Endothelial cell of umbilical vein (primary cell): ENCODE measurements at regions not wholly inside any gene's neighbourhood (a gene's known extent, or its start where the extent isn't known, plus 50 kb on each side); places are given as distances from the start of the nearest gene placed in this dataset.

ENCODE experiments used
- BruUV-seq: library from RNA; stranded (reverse); fragments of 400-500 nt; replicated peaks from 2 replicates; lab custom pipeline; 2021; lab: Mats Ljungman, UMichigan
- CTCF ChIA-PET: fragments of 300-600, 350-600 bp; sonication (Branson Sonifier 250); formaldehyde crosslinking; loops from one replicate; lab custom pipeline; 2021; ENCODE audit warnings: antibody characterized with exemption, inconsistent platforms; lab: Charles Lee
- POLR2A ChIA-PET: fragments of 300-600, 350-600 bp; sonication (Branson Sonifier 250); formaldehyde crosslinking; loops from one replicate; lab custom pipeline; 2021; ENCODE audit warnings: antibody characterized with exemption, inconsistent platforms; lab: Charles Lee
- DNase-seq: peaks from one replicate; pipeline ENCODE4 v3.0.0-alpha.2; 2011; ENCODE audit warnings: low read depth, low spot score
- FAIRE-seq: peaks from 2 replicates; lab custom pipeline; 2011; peaks lifted over from hg19 to GRCh38; lab: Jason Lieb, UNC
- H2AFZ ChIP-seq: 2 replicates; pipeline ENCODE4 v1.6.0; 2012; ENCODE audit warnings: low read depth, low read length, control low read depth, inconsistent platforms
- H3K27ac ChIP-seq: 2 replicates; pipeline ENCODE4 v1.5.1; 2011; ENCODE audit warnings: low read depth, mild to moderate bottlenecking, control low read depth, low read length, moderate library complexity; ENCODE audit not compliant: insufficient read depth
- H3K27me3 ChIP-seq, 2 experiments: 2 replicates each; pipeline versions ENCODE4 v1.6.0 to v1.6.1; 2011; ENCODE audit warnings: low read length in 2 of 2, mixed read lengths in 1 of 2; ENCODE audit not compliant: control insufficient read depth in 2 of 2, insufficient read depth in 2 of 2
- H3K36me3 ChIP-seq, 2 experiments: 2 replicates in 1 of 2; 3 replicates in 1 of 2; pipeline ENCODE4 v1.5.1; 2011; ENCODE audit warnings: low read length in 2 of 2, mild to moderate bottlenecking in 1 of 2, moderate library complexity in 1 of 2; ENCODE audit not compliant: control insufficient read depth in 2 of 2, insufficient read depth in 2 of 2; ENCODE audit errors: extremely low read depth in 1 of 2
- H3K4me1 ChIP-seq: 3 replicates; pipeline ENCODE4 v1.5.1; 2011; ENCODE audit warnings: mild to moderate bottlenecking, low read length; ENCODE audit not compliant: control insufficient read depth, insufficient read depth; ENCODE audit errors: extremely low read depth
- H3K4me2 ChIP-seq: 2 replicates; pipeline ENCODE4 v1.6.1; 2011; ENCODE audit warnings: low read length, control low read depth, mixed read lengths; ENCODE audit not compliant: insufficient read depth
- H3K4me3 ChIP-seq, 3 experiments: fragments of 200-600 bp in 1 of 3; sonication (generic), shearing (Covaris generic) in 1 of 3; replicated peaks in 1 of 3; 2 replicates each; pipeline ENCODE4 v1.5.1; 2011 to 2016; ENCODE audit warnings: control low read depth in 3 of 3, low read length in 3 of 3, mild to moderate bottlenecking in 2 of 3, inconsistent platforms in 1 of 3, low read depth in 1 of 3, moderate library complexity in 1 of 3; ENCODE audit not compliant: insufficient read depth in 1 of 3
- H3K79me2 ChIP-seq: 2 replicates; pipeline ENCODE4 v1.6.0; 2012; ENCODE audit warnings: low read length, inconsistent platforms; ENCODE audit not compliant: control insufficient read depth, insufficient read depth
- H3K9ac ChIP-seq: replicated peaks from 2 replicates; pipeline ENCODE3; 2011; ENCODE audit warnings: low read length, control low read depth; ENCODE audit not compliant: insufficient read depth; ENCODE audit errors: extremely low read depth
- H3K9me1 ChIP-seq: replicated peaks from 3 replicates; pipeline ENCODE4 v1.6.0; 2011; ENCODE audit warnings: mild to moderate bottlenecking, low read length; ENCODE audit not compliant: control insufficient read depth, insufficient read depth; ENCODE audit errors: extremely low read depth
- H3K9me3 ChIP-seq: replicated peaks from 2 replicates; pipeline ENCODE4 v1.5.1; 2012; ENCODE audit warnings: low read length, inconsistent platforms; ENCODE audit not compliant: control insufficient read depth, insufficient read depth
- H4K20me1 ChIP-seq: replicated peaks from 2 replicates; pipeline ENCODE3; 2011; ENCODE audit warnings: mild to moderate bottlenecking, low read length; ENCODE audit not compliant: control insufficient read depth, insufficient read depth; ENCODE audit errors: extremely low read depth
- EZH2 ChIP-seq: IDR thresholded peaks from 2 replicates; pipeline ENCODE4 v1.6.1; 2012; ENCODE audit warnings: borderline replicate concordance, low read depth, mild to moderate bottlenecking, moderate library complexity, low read length, inconsistent platforms; ENCODE audit not compliant: severe bottlenecking
- FOS ChIP-seq: IDR thresholded peaks from 2 replicates; pipeline ENCODE4 v1.6.1; 2011; ENCODE audit warnings: mild to moderate bottlenecking, low read length, moderate library complexity, borderline replicate concordance; ENCODE audit not compliant: insufficient read depth
- POLR2A ChIP-seq: IDR thresholded peaks from 2 replicates; pipeline ENCODE4 v1.6.1; 2012; ENCODE audit warnings: low read depth, mild to moderate bottlenecking, control low read depth, low read length
- dilution Hi-C: fragments of 300-500 bp; cut with MboI; formaldehyde crosslinking; loops from one replicate; pipeline ENCODE4 v1.15.0; 2019; ENCODE audit warnings: low sequenced_read_pairs; ENCODE audit not compliant: extremely low pct_ligation_motif_present
- intact Hi-C: fragments of 100-400 bp; cut with micrococcal nuclease; formaldehyde crosslinking; loops from one replicate; pipeline ENCODE4 v1.10.0; 2022
- TF ChIP-seq, protein P1 (sequence below), 2 donors: IDR thresholded peaks; 1 replicate in 1 of 2; 2 replicates in 1 of 2; pipeline ENCODE4 v1.5.1; 2011; ENCODE audit warnings: low read length in 2 of 2, mild to moderate bottlenecking in 2 of 2, moderate library complexity in 2 of 2, control low read depth in 1 of 2, inconsistent platforms in 1 of 2, low read depth in 1 of 2; ENCODE audit not compliant: insufficient read depth in 1 of 2; ENCODE audit errors: extremely low read depth in 1 of 2
- TF ChIP-seq, protein P2 (sequence below): IDR thresholded peaks from 2 replicates; pipeline ENCODE4 v1.6.1; 2011; ENCODE audit not compliant: insufficient read depth, insufficient read length

DNA sequence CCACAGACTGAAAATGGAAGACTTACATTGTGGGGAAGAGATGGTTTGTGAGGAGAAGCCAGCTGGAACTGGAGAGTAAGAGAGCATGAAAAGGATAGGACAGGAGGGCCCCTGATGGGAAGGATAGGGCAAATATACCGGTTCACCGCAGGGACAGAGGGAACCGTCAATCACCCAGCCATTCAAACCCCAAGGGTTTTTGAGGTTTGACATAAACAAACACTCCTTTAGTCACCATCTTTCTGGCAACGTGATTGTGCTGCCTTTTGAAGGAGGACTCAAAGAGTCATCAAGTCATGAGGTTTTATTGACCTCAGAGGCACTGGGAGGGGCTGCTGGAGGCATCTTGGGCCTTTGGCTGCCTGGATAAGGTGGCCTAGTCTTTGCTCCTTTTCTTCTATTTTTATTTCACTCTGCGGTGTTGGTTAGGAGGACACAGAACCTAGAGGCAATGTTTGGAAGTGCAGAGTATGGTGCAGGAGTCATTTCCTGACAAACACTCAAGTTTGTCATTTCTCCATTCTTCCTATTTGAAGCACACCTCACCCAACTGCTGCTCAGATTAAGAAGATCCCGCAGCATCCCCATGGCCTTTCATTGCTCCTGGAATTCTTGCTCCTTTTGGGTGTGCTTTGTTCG, 487.3 kb upstream of the SPRED2 start:
- DNase-seq: no peak
- no peaks in the 10 kb centered on the region for H3K4me1 ChIP-seq
- CTCF ChIA-PET: no interaction called here
- H3K9me3 ChIP-seq: no peaks in the 10 kb centered on the region
- H2AFZ ChIP-seq: no peak overlapping the region
- H3K4me2 ChIP-seq: no peak overlapping the region
- H3K9me1 ChIP-seq: no peaks in the 10 kb centered on the region
- no peaks in the 10 kb centered on the region for H3K27me3 ChIP-seq
- no peaks in the 10 kb centered on the region for H3K36me3 ChIP-seq
- no peaks in the 10 kb centered on the region for H4K20me1 ChIP-seq
- H3K27ac ChIP-seq: no peak overlapping the region
- POLR2A ChIA-PET: no interaction called here
- dilution Hi-C loops: no loop called here
- H3K79me2 ChIP-seq: no peaks in the 10 kb centered on the region
- FAIRE-seq: no peak
- no TSS peak for BruUV-seq
- no peak overlapping the region for H3K4me3 ChIP-seq
- no peak overlapping the region for H3K9ac ChIP-seq
- intact Hi-C loops: no loop called here
- TF ChIP-seq POLR2A (no peak), FOS (no peak), EZH2 (no peak)
- TF ChIP-seq, protein P1, sequence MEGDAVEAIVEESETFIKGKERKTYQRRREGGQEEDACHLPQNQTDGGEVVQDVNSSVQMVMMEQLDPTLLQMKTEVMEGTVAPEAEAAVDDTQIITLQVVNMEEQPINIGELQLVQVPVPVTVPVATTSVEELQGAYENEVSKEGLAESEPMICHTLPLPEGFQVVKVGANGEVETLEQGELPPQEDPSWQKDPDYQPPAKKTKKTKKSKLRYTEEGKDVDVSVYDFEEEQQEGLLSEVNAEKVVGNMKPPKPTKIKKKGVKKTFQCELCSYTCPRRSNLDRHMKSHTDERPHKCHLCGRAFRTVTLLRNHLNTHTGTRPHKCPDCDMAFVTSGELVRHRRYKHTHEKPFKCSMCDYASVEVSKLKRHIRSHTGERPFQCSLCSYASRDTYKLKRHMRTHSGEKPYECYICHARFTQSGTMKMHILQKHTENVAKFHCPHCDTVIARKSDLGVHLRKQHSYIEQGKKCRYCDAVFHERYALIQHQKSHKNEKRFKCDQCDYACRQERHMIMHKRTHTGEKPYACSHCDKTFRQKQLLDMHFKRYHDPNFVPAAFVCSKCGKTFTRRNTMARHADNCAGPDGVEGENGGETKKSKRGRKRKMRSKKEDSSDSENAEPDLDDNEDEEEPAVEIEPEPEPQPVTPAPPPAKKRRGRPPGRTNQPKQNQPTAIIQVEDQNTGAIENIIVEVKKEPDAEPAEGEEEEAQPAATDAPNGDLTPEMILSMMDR (IDR thresholded peaks at IDR 0.05; ENCODE audit: extremely low read depth in 1 of 2, insufficient read depth in 1 of 2, low read depth in 1 of 2, low read length in 2 of 2): no peak
- TF ChIP-seq, protein P2, sequence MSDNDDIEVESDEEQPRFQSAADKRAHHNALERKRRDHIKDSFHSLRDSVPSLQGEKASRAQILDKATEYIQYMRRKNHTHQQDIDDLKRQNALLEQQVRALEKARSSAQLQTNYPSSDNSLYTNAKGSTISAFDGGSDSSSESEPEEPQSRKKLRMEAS: no peak

DNA sequence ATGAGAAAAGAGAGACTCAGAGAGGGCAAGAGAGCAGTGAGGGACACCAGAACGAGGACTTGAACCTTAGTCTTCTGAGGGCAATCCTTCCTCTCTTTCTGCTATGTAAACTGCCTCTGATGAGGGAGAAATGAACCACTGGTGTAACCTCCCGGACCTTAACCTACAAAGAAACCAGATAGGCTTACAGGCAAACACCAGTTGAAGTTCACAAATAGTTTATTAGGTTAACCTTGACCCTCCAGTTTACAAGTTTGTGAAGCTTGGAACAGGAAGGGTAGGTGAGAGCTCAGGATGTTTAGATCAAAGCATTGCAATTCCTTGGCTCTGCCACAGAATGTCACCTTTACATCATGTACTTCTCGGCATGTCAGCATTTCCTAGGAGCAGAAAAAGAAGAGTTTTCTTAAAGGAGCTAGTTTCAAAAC, 486.4 kb upstream of the SPRED2 start:
- intact Hi-C loops (no loop called here), dilution Hi-C loops (no loop called here)
- TF ChIP-seq, protein P2: no peak
- Histone ChIP-seq H3K4me3 (no peak overlapping the region), H3K9me3 (no peaks in the 10 kb centered on the region), H3K27me3 (no peaks in the 10 kb centered on the region), H3K4me1 (no peaks in the 10 kb centered on the region), H3K4me2 (no peak overlapping the region), H4K20me1 (no peaks in the 10 kb centered on the region), H3K27ac (no peak overlapping the region), H3K36me3 (no peaks in the 10 kb centered on the region), H3K9me1 (no peaks in the 10 kb centered on the region), H3K9ac (no peak overlapping the region), H2AFZ (no peak overlapping the region), H3K79me2 (no peaks in the 10 kb centered on the region)
- POLR2A ChIA-PET: no interaction called here
- no TSS peak for BruUV-seq
- CTCF ChIA-PET: no interaction called here
- DNase-seq (no peak), FAIRE-seq (no peak)
